Colonic mucosa (tissue), 4 donors: ENCODE measurements at regions not wholly inside any gene's neighbourhood (a gene's known extent, or its start where the extent isn't known, plus 50 kb on each side); places are given as distances from the start of the nearest gene placed in this dataset.

Experiments used
- DNase-seq: peaks from one replicate; pipeline ENCODE4 v3.0.0-alpha.2; 2020
- H3K27ac ChIP-seq: fragments of 200-600 bp; one replicate; pipeline ENCODE4 v1.8.0; 2021
- H3K27me3 ChIP-seq: fragments of 200-600 bp; one replicate; pipeline ENCODE4 v1.8.0; 2021
- H3K36me3 ChIP-seq: fragments of 200-600 bp; one replicate; pipeline ENCODE4 v1.8.0; 2021
- H3K4me1 ChIP-seq: fragments of 200-600 bp; one replicate; pipeline ENCODE4 v1.8.0; 2021; ENCODE audit warnings: mild to moderate bottlenecking
- H3K4me3 ChIP-seq: fragments of 200-600 bp; one replicate; pipeline ENCODE4 v1.8.0; 2021
- H3K9ac ChIP-seq, 2 donors: one replicate each; pipeline ENCODE4 v1.7.0; 2013; ENCODE audit warnings: control low read depth in 2 of 2, low read depth in 2 of 2, low read length in 2 of 2
- H3K9me3 ChIP-seq: fragments of 200-600 bp; one replicate; pipeline ENCODE4 v1.8.0; 2021
- intact Hi-C: fragments of 100-400 bp; cut with DNase I; formaldehyde crosslinking; loops from one replicate; pipeline ENCODE4 v1.14.1; 2022
- TF ChIP-seq, protein P1 (sequence below): fragments of 200-600 bp; IDR thresholded peaks from one replicate; pipeline ENCODE4 v1.8.0; 2022; ENCODE audit warnings: antibody characterized with exemption, mild to moderate bottlenecking
- donor health status: healthy.
- donor health status: DM: no; HTN: no; CAD: no.
- donor health status: DM: no; HTN: no; CAD: no.

DNA sequence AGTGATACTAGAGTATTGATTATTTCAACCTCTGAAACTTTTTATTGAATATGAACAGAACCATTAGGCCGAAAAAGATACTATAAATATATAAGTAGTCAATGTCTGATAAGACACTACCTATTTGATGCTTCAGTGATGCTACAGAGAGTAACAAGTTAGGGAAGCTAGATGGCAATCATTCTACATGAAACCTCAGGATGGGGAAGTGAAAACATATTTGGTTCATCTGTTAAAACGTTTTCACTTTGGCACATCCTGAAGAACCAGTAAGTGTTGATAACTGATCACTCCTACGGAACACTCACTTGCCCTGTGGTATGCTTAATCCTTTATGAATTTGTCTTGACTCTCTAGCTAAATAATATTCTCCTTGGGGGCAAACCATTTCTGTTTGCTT, 1064.9 kb downstream of the NXPH1 start:
- no peak for DNase-seq
- intact Hi-C loops: no loop called here
- no peak overlapping the region for H3K9ac ChIP-seq
- H3K9me3 ChIP-seq: no peaks in the 10 kb centered on the region
- H3K36me3 ChIP-seq: no peaks in the 10 kb centered on the region
- H3K4me3 ChIP-seq: no peak overlapping the region
- H3K27me3 ChIP-seq: no peaks in the 10 kb centered on the region
- no peaks in the 10 kb centered on the region for H3K4me1 ChIP-seq
- H3K27ac ChIP-seq: no peak overlapping the region
- TF ChIP-seq, protein P1, sequence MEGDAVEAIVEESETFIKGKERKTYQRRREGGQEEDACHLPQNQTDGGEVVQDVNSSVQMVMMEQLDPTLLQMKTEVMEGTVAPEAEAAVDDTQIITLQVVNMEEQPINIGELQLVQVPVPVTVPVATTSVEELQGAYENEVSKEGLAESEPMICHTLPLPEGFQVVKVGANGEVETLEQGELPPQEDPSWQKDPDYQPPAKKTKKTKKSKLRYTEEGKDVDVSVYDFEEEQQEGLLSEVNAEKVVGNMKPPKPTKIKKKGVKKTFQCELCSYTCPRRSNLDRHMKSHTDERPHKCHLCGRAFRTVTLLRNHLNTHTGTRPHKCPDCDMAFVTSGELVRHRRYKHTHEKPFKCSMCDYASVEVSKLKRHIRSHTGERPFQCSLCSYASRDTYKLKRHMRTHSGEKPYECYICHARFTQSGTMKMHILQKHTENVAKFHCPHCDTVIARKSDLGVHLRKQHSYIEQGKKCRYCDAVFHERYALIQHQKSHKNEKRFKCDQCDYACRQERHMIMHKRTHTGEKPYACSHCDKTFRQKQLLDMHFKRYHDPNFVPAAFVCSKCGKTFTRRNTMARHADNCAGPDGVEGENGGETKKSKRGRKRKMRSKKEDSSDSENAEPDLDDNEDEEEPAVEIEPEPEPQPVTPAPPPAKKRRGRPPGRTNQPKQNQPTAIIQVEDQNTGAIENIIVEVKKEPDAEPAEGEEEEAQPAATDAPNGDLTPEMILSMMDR: no peak

DNA sequence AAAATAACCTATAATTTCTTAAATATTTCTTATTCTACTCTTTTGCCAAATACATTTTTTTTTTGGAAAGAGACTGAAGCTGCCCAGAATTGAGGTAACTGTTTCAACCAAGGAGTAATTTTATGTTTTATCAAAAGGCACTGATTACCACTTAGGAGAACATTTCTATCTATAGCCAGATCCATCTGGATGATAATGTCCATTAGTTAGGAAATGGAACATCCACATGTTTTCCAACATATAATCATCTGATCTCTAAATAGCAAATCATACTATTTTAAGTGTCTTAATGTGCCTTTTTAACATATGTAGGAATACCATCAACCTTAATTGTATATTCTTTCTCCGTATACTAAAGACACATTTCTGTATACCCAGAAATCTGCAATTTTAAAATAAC, 1068.9 kb downstream of the NXPH1 start:
- Histone ChIP-seq H3K4me3 (no peak overlapping the region), H3K9me3 (no peaks in the 10 kb centered on the region), H3K36me3 (no peaks in the 10 kb centered on the region), H3K27ac (no peak overlapping the region), H3K9ac (no peak overlapping the region), H3K4me1 (no peaks in the 10 kb centered on the region), H3K27me3 (no peaks in the 10 kb centered on the region)
- no peak for DNase-seq
- intact Hi-C loops: no loop called here
- TF ChIP-seq, protein P1: no peak

GRCh38 chr7:9504678-9505077, 1071.3 kb downstream of the NXPH1 start:
- intact Hi-C loops: no loop called here
- H3K4me3 ChIP-seq: no peak overlapping the region
- no peaks in the 10 kb centered on the region for H3K27me3 ChIP-seq
- no peak for DNase-seq
- H3K36me3 ChIP-seq: no peaks in the 10 kb centered on the region
- no peak overlapping the region for H3K9ac ChIP-seq
- TF ChIP-seq, protein P1: no peak
- no peaks in the 10 kb centered on the region for H3K9me3 ChIP-seq
- H3K27ac ChIP-seq: no peak overlapping the region
- no peaks in the 10 kb centered on the region for H3K4me1 ChIP-seq

DNA sequence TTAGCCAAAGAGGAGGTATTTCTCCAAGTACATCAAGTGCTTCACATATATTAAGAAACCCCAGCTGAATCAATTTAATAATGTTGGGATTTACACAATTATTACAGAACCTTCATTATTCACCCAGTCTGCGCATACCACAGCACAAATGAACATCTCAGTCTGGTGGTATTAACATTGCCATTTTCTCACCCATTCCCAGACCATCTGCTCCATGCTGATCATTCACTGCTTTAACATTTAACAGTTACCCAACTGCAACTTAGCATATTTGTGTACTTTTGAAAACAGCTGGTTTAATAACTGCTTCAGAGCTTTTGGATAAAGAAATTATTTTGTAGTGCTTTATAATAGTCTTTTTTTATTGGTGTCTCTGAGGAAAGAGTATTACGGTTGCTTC, 1072.1 kb downstream of the NXPH1 start:
- no peaks in the 10 kb centered on the region for H3K36me3 ChIP-seq
- no peak for DNase-seq
- no peaks in the 10 kb centered on the region for H3K9me3 ChIP-seq
- TF ChIP-seq, protein P1: no peak
- intact Hi-C loops: no loop called here
- H3K4me3 ChIP-seq: no peak overlapping the region
- no peak overlapping the region for H3K9ac ChIP-seq
- H3K27ac ChIP-seq: no peak overlapping the region
- no peaks in the 10 kb centered on the region for H3K27me3 ChIP-seq
- no peaks in the 10 kb centered on the region for H3K4me1 ChIP-seq

- Histone ChIP-seq H3K36me3 (no peaks in the 10 kb centered on the region), H3K4me1 (no peaks in the 10 kb centered on the region), H3K27ac (no peak overlapping the region), H3K9me3 (no peaks in the 10 kb centered on the region), H3K9ac (no peak overlapping the region), H3K4me3 (no peak overlapping the region), H3K27me3 (no peaks in the 10 kb centered on the region)
- no peak for DNase-seq
- TF ChIP-seq, protein P1: no peak
- intact Hi-C loops: no loop called here
Observed at GRCh38 chr7:9507290-9507689, 1073.9 kb downstream of the NXPH1 start.

DNA sequence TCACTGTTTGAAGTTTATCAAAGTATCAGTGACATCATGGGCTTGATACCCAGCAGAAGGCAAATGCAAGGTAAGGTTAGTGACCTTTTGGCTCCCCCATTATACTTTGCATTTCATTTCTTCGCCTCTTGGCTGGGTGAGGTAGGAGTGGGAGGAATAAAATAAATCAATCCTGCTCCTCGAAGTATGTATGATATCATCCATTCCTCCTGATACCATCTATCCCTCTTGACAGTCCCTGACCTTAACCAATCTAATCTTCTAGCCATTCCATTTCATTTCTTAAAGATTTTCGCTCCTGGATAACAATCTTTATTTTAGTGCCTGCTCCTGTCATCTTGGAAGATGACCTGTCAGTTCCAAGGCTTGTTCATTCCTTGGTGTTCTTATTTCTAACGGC, 1083.3 kb downstream of the NXPH1 start:
- intact Hi-C loops: no loop called here
- H3K27ac ChIP-seq: no peak overlapping the region
- H3K4me3 ChIP-seq: no peak overlapping the region
- no peaks in the 10 kb centered on the region for H3K4me1 ChIP-seq
- H3K36me3 ChIP-seq: no peaks in the 10 kb centered on the region
- no peak overlapping the region for H3K9ac ChIP-seq
- TF ChIP-seq, protein P1: no peak
- no peak for DNase-seq
- H3K27me3 ChIP-seq: no peaks in the 10 kb centered on the region
- H3K9me3 ChIP-seq: no peaks in the 10 kb centered on the region
